ENCODE measurements at regions not wholly inside any gene's neighbourhood (a gene's known extent, or its start where the extent isn't known, plus 50 kb on each side); places are given as distances from the start of the nearest gene placed in this dataset.
"Not testable (repeated sequence)": the region's sequence is repeated elsewhere in the genome, so short reads cannot be mapped to it uniquely, and the experiment has no call there.

DNA sequence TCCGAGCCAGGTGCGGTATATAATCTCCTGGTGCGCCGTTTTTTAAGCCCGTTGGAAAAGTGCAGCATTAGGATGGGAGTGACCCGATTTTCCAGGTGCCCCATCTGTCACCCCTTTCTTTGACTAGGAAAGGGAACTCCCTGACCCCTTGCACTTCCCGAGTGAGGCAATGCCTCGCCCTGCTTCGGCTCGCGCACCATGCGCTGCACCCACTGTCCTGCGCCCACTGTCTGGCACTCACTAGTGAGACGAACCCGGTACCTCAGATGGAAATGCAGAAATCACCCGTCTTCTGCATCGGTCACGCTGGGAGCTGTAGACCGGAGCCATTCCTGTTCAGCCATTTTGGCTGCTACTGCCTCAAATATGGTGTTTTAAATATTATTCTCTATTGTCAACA lies 198.0 kb downstream of the MEIS1 start:
- not testable (repeated sequence) for DNase-seq

DNA sequence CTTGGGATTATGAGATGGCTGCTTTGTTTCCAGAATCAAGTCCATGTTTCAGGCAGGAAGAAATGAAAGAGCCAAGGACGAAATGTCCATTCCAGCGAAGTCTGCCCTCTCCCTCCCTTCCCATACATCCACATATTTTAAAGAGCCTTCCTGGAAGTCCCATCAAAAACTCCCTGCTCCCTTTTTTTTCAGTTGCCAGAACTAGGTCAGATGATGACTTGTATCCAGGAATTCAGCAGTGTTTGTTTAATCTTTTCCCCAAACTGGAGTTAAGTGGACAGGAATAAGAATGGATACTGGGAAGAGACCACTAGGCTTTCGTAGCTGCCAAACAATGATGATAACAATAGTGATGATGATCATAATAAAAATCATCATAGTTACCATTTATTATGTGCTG lies 198.7 kb downstream of the MEIS1 start:
- no peak for DNase-seq

DNA sequence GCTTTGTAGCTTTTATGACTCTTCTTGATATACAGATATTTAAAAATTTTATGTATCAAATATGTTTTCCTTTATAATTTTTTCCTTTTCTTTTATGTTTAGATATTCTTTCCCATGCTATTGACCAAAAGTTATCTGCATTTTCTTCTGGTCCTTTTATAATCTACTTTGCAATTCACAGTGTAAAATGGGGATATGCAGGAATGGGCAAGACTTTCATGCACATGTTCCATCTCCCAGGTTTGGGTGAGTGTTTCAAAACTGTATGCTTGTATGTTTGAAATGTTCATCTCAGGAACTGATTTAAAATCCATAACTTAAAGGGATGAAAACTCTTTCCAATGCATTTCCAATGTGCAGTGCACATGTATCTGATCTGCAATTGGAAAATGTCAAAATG lies 199.9 kb downstream of the MEIS1 start:
- DNase-seq, result no peak

DNA sequence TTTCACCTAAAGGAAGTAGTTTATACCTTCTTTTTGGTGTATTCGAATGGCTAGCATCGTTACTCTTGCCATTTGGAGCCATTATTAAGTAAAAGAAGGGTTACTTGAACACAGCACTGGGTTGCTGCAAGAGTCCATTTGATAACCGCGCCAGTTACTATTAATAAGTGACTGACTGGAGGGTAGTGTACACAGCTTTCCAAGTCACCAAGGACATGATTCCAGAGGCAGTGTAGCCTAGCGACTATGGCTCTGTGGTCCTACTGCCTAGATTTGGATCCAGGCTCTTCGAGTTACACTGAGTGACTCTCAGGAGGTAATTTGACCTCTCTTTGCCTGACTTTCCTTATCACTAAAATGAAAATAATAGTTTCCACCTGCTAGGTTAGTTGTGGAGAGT lies 206.8 kb downstream of the MEIS1 start:
- DNase-seq, result no peak

DNA sequence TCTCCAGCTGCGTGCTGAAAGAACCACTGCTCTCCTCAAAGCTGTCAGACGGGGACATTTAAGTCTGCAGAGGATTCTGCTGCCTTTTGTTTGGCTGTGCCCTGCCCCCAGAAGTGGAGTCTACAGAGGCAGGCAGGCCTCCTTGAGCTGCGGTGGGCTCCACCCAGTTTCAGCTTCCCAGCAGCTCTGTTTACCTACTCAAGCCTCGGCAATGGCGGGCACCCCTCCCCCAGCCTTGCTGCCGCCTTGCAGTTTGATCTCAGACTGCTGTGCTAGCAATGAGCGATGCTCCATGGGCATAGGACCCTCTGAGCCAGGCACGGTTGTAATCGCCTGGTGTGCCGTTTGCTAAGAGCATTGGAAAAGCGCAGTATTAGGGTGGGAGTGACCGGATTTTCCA lies 213.2 kb downstream of the MEIS1 start:
- DNase-seq, result not testable (repeated sequence)

GRCh38 chr2:66649006-66649405 lies 214.1 kb downstream of the MEIS1 start:
- no peak for DNase-seq

DNA sequence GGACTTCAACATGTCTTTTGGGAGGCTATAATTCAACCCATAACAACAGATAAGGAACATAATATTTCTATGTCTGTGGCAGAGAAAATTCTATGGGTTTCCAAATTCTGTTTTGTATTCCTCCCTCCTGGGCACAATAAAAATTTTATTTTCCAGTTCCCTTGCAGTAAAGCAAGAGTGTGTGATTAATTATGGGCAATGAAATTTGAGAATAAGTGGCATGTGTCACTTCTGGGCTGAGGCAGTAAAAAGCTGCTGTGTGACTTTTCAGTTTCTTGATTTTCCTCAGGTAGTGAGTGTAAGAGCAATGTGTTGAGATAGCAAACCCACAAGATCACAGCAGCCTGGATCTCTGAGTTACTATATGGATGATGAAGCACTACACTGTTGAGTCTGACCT lies 216.4 kb downstream of the MEIS1 start:
- DNase-seq, result no peak

GRCh38 chr2:66660804-66661203 lies 225.9 kb downstream of the MEIS1 start:
- no peak for DNase-seq

DNA sequence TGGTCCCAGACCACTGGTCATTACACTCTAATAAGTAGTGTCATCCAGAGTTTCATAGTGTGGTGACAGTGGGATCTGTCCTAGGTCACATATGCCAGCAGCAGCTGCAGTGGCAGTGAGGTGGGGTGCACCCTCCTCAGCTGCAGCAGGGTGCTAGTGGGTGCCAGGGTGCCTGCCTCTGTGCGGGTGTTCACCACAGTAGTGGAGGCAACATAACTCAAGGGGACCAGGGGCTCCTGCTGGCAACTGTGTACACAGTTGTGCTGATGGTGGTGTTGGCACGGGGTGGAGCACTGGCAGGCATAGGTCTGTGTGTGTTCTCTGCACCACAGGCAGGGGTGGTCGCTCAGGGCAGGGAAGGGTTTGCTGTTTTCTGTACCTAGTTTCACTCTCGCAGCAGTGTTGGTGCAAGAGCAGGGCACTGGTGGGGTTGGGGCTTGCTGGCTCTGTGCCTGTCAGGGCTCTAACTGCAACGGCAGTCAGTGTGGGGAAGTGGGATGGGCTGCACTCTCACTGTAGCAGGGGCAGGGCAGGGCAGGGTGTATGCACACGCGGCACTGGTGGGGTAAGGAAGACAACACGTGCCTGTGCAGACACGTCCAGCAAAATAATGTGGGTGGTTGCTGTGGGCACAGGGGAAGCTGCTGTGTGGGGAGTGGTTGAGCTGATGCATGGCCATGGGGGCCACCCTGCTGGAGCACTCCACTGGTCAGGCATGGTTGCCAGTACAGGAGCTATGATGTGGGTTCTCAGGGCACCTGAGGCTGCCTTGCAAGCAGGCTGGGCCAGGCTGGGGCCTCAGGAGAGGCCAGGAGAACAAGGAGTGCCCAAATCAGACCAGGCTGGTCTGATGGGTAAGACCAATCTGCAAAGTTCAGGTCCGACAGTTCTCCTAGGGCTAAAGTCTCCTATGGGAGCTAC lies 226.6 kb downstream of the MEIS1 start:
- DNase-seq, result no peak

- no peak for DNase-seq
Measured at GRCh38 chr2:66665124-66665984, 230.4 kb downstream of the MEIS1 start.

- no peak for DNase-seq
Measured at GRCh38 chr2:66667301-66667700, 232.4 kb downstream of the MEIS1 start.

- no peak for DNase-seq
Measured at GRCh38 chr2:66673286-66673685, 238.4 kb downstream of the MEIS1 start.

- no peak for DNase-seq
Measured at GRCh38 chr2:66674087-66674486, 239.2 kb downstream of the MEIS1 start.

DNA sequence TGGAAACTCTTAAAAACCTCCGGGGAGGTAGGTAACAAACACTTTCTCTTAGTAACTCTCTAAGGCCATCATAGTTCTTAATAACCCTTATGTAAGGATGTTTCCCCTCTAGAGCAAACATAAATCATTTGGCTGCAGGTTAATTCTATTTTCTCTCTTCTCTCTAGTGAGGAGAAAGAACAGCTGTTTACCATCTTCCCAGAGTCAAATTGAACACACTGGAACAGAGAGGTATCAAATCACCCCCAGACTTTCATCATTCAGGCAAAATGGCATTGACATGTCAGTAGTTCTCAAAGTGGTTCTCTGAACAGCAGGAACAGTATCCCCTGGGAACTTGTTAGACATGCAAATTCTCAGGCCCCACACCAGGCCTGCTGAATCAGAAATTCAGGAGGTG lies 240.7 kb downstream of the MEIS1 start:
- DNase-seq, result no peak

- DNase-seq, result no peak
Measured at GRCh38 chr2:66679442-66679841, 244.5 kb downstream of the MEIS1 start.

GRCh38 chr2:66682476-66682875 lies 247.6 kb downstream of the MEIS1 start:
- DNase-seq, result no peak

DNA sequence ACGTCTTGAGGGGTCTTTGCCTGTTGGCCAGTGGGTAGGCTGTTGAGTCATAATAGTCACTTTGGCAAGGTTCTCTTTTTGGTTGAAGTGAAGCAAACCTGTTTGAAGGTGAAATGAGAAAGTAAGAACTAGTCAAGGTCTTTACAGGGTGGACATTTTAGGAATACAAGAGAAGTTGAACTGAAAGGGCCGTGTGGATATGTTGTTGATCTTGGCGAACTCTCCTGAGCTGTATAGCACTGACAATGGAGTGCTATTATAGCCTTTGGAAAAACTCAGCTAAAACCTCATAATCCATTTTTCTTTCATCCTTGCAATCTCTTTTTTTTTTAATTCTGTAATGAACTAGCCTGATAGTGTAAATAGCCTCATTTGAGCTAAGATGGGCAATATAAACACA lies 248.1 kb downstream of the MEIS1 start:
- DNase-seq, result no peak

- DNase-seq, result no peak
Measured at GRCh38 chr2:66683599-66683998, 248.7 kb downstream of the MEIS1 start.

GRCh38 chr2:66684289-66684688 lies 249.4 kb downstream of the MEIS1 start:
- DNase-seq, result no peak

- DNase-seq, result no peak
Measured at GRCh38 chr2:66686755-66687154, 251.8 kb downstream of the MEIS1 start.

DNA sequence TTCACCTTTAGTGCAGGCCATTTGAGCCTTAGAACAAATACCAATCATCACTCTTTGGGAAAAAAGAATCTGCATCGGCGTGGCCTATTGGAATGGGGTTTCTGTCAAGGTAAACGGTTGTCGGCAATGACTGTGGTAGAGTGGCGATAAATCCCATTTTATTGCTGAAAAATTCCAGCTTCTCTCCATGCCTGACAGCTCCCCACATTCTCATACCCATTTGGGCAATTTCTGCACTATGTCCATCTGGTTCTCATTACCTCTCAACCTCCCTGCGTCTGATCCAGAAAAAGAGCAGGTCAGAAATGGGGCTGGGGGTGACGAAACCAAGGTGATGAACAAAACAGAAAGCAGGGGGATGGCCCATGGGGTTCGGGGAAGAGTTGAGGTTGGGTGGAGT lies 254.0 kb downstream of the MEIS1 start:
- DNase-seq, result no peak

GRCh38 chr2:66689456-66690051 lies 254.6 kb downstream of the MEIS1 start:
- no peak for DNase-seq

Measured in amniotic stem cell (primary cell).